ENCODE measurements at regions not wholly inside any gene's neighbourhood (a gene's known extent, or its start where the extent isn't known, plus 50 kb on each side); places are given as distances from the start of the nearest gene placed in this dataset.

- TF ChIP-seq CTCF (IDR thresholded peaks at IDR 0.05 in 8 of 11, conservative IDR thresholded peaks at IDR 0.05 in 3 of 11) (no peak), POLR2A (IDR thresholded peaks at IDR 0.05) (no peak)
These were observed 90.9 kb upstream of the MDM1 start for GRCh38 chr12:68422956-68423574.
